D721Med (cell line): ENCODE measurements at regions not wholly inside any gene's neighbourhood (a gene's known extent, or its start where the extent isn't known, plus 50 kb on each side); places are given as distances from the start of the nearest gene placed in this dataset.

Source experiments
- DNase-seq: peaks from one replicate; pipeline ENCODE4 v3.0.0; 2011; ENCODE audit warnings: low spot score; ENCODE audit not compliant: insufficient read length
- FAIRE-seq: peaks from 2 replicates; lab custom pipeline; 2011; peaks lifted over from hg19 to GRCh38; lab: Jason Lieb, UNC
- TF ChIP-seq, protein P1 (sequence below): IDR thresholded peaks from 2 replicates; pipeline ENCODE4 v1.5.1; 2012; ENCODE audit warnings: mild to moderate bottlenecking, control low read depth; ENCODE audit not compliant: insufficient read depth; ENCODE audit errors: missing control alignments

DNA sequence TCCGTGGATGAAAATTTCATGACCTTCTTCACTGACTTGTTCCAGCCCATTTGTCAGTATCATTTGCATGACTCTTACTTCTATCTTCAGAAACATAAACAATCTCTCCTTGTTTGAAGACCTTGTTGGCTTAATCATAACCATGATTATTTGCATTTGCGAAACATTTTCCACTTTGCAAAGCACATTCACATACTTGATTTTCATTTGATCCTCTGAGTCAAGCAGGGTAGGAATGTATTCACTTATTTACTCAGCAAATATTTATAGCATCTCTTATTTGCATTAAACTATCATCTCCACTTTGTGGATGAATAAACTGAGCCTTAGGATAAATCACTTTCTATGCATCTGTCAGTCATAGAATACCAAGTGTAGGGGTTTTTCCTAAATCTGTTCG, 343.0 kb upstream of the SGCD start:
- TF ChIP-seq, protein P1, sequence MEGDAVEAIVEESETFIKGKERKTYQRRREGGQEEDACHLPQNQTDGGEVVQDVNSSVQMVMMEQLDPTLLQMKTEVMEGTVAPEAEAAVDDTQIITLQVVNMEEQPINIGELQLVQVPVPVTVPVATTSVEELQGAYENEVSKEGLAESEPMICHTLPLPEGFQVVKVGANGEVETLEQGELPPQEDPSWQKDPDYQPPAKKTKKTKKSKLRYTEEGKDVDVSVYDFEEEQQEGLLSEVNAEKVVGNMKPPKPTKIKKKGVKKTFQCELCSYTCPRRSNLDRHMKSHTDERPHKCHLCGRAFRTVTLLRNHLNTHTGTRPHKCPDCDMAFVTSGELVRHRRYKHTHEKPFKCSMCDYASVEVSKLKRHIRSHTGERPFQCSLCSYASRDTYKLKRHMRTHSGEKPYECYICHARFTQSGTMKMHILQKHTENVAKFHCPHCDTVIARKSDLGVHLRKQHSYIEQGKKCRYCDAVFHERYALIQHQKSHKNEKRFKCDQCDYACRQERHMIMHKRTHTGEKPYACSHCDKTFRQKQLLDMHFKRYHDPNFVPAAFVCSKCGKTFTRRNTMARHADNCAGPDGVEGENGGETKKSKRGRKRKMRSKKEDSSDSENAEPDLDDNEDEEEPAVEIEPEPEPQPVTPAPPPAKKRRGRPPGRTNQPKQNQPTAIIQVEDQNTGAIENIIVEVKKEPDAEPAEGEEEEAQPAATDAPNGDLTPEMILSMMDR, result no peak
- FAIRE-seq, result no peak
- DNase-seq, result no peak

DNA sequence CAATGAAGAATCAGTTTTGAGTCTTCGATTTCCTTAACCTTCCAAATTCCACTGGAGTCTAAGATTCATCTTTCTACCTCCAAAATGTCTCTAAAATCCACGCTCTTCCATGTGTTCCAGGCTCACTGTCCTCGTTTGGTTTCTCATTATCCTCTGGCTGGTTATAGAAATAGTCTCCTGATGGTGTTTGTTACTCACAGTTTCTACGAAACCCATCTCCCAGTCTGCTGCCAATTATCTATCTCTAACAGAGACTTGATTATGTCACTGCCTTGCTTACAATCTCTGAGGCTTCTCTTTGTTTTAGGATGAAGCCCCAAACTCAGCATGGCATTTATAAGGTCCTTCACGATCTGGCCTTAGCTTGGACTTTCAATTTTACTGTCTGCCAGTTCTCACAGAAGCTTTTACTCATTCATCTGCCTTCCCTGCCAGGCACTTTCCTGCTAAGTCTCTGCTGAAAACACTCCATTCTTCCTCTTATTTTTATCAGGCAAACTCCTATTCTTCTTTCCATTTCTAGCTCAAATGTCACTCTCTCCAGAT, 339.6 kb upstream of the SGCD start:
- DNase-seq (no peak), FAIRE-seq (no peak)
- TF ChIP-seq, protein P1, result no peak

DNA sequence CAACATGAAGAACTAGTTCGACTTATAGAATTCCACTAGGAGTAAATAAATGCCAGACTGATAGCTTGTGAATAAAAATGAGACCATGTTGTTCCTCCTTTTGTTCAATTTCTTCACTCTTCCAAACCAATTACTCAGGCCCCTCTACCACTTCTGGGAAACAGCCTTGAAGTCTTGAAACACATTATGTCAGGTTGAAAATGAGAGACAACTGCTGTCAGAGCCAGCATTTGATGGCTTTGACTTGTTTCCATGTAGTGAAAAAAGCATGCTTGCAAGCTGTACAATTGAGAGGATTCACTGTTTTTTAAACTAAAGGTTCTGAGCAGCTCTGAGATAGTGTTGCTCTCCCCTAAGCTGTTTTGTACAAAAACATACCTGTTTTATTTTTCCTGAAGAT, 337.1 kb upstream of the SGCD start:
- TF ChIP-seq, protein P1, result no peak
- FAIRE-seq, result no peak
- DNase-seq, result no peak

DNA sequence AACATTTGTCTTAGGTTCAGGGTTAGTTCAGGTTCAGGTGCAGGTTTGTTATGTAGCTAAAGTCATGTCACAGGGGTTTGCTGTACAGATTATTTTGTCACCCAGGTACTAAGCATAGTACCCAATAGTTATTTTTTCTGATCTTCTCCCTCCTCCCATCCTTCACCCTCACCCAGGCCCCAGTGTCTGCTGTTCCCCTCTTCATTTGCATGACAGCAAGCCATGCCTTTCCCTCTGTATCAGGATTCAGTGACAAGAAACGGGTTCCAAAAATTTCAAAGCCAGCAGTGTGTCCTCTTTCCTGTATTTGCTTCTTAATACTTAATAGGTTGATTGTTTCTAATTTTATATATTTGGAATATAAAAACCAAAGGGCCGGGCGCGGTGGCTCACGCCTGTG, 330.8 kb upstream of the SGCD start:
- DNase-seq, result no peak
- TF ChIP-seq, protein P1, result no peak

DNA sequence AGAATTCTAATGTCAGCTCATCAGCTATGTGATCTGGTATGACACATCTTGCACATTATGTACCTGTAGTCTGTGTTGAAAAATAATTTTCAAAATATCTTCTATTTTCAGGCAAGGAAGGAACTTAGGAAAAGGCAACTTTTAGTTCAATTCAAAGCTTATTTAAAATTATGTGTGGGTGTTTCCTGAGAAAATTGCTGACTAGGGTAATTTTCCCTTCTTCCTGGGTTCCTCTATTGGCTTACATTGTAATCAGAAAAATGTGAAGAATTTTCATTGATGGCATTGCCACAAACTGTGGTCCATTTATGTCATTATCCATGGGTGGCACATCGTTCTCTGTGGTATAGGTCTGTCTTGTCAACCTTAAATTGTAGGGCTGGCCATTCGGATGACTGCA, 328.7 kb upstream of the SGCD start:
- DNase-seq, result no peak
- FAIRE-seq, result no peak
- TF ChIP-seq, protein P1, result no peak

More for the DNA sequence above, 330.8 kb upstream of the SGCD start:
- FAIRE-seq, result no peak

DNA sequence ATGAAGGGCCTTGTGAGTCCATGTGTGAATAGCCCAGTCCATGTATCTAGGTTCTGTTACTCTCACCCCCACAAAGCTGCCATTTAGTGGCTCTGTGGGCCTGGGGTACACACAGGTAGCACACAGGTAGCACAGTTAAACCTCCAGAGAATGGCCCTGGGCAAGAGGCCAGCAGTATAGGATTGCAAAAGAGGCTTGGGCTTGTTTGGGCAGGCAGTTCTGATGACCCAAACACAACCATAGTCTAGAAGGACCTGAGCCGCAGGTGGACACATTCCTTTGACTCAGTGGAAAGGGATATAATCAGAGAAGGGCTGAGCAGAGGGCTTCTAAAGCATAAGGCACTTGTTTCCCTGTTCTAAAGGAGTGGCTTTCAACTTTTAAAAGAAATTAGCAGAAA, 326.8 kb upstream of the SGCD start:
- no peak for DNase-seq
- TF ChIP-seq, protein P1, result no peak
- no peak for FAIRE-seq

DNA sequence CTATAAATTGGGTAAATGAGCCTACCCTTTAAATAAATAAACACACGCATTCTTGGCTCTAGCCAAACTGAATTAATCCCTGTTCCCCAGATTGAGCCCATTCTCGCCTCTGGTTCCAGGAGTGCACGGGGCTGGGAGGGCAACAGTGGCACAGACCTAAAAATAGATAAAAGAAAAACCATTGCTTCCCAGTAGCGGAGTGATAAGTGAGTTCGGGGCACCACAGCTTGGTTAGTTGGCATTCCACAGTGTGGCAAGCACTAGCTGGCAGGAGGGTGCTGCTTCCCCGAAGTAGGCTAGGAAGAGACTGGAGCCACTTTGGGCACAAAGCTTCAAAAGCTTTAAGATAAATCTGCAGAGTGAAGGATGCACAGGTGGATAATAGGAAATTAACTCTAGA, 322.2 kb upstream of the SGCD start:
- FAIRE-seq (no peak), DNase-seq (no peak)
- TF ChIP-seq, protein P1, result no peak
